22Rv1 (cell line): ENCODE measurements at regions not wholly inside any gene's neighbourhood (a gene's known extent, or its start where the extent isn't known, plus 50 kb on each side); places are given as distances from the start of the nearest gene placed in this dataset.

Experiments used
- ZFX ChIP-seq: fragments of 450-650 bp; IDR thresholded peaks from 2 replicates; pipeline ENCODE4 v1.6.1; 2017; ENCODE audit warnings: antibody characterized with exemption, borderline replicate concordance
- TF ChIP-seq, protein P1 (sequence below): fragments of 450-650 bp; IDR thresholded peaks from 2 replicates; pipeline ENCODE4 v1.5.1; 2017; ENCODE audit warnings: mild to moderate bottlenecking

GRCh38 chr6:40232698-40233097, 298.4 kb upstream of the MOCS1 start:
- TF ChIP-seq, protein P1, sequence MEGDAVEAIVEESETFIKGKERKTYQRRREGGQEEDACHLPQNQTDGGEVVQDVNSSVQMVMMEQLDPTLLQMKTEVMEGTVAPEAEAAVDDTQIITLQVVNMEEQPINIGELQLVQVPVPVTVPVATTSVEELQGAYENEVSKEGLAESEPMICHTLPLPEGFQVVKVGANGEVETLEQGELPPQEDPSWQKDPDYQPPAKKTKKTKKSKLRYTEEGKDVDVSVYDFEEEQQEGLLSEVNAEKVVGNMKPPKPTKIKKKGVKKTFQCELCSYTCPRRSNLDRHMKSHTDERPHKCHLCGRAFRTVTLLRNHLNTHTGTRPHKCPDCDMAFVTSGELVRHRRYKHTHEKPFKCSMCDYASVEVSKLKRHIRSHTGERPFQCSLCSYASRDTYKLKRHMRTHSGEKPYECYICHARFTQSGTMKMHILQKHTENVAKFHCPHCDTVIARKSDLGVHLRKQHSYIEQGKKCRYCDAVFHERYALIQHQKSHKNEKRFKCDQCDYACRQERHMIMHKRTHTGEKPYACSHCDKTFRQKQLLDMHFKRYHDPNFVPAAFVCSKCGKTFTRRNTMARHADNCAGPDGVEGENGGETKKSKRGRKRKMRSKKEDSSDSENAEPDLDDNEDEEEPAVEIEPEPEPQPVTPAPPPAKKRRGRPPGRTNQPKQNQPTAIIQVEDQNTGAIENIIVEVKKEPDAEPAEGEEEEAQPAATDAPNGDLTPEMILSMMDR, result no peak
- TF ChIP-seq ZFX, result no peak
